DND-41 (cell line): ENCODE measurements at regions not wholly inside any gene's neighbourhood (a gene's known extent, or its start where the extent isn't known, plus 50 kb on each side); places are given as distances from the start of the nearest gene placed in this dataset.

ENCODE experiments used
- ATAC-seq: fragments of 200-7000 bp; cut with Tn5 transposase; 3 replicates; pipeline ENCODE4 v1.9.1; 2021; ENCODE audit warnings: low read depth; ENCODE audit not compliant: insufficient read depth
- DNase-seq: peaks from one replicate; pipeline ENCODE4 v3.0.0-alpha.2; 2020
- H2AFZ ChIP-seq: 2 replicates; pipeline ENCODE4 v1.6.0; 2012; ENCODE audit warnings: low read depth, low read length
- H3K27ac ChIP-seq: 2 replicates; pipeline ENCODE4 v1.5.1; 2012; ENCODE audit warnings: low read length, inconsistent platforms
- H3K27me3 ChIP-seq: fragments of 200-600 bp; sonication (generic); 2 replicates; pipeline ENCODE4 v1.6.0; 2012; ENCODE audit warnings: low read length, mild to moderate bottlenecking, inconsistent platforms; ENCODE audit not compliant: insufficient read depth, poor library complexity
- H3K36me3 ChIP-seq: 2 replicates; pipeline ENCODE4 v1.5.1; 2012; ENCODE audit warnings: low read length, inconsistent platforms; ENCODE audit not compliant: insufficient read depth
- H3K4me1 ChIP-seq: 2 replicates; pipeline ENCODE4 v1.5.1; 2012; ENCODE audit warnings: mild to moderate bottlenecking, low read length; ENCODE audit not compliant: insufficient read depth
- H3K4me2 ChIP-seq: 2 replicates; pipeline ENCODE4 v1.6.0; 2012; ENCODE audit warnings: mild to moderate bottlenecking, moderate library complexity, low read length, inconsistent platforms; ENCODE audit not compliant: insufficient read depth
- H3K4me3 ChIP-seq, 2 experiments: fragments of 200-600 bp in 1 of 2; shearing (Covaris generic) in 1 of 2; 2 replicates each; pipeline ENCODE4 v1.5.1; 2012 to 2016; ENCODE audit warnings: inconsistent platforms in 2 of 2, low read length in 2 of 2, mild to moderate bottlenecking in 2 of 2, low read depth in 1 of 2, moderate library complexity in 1 of 2
- H3K79me2 ChIP-seq: 2 replicates; pipeline ENCODE4 v1.6.0; 2012; ENCODE audit warnings: low read length, inconsistent platforms; ENCODE audit not compliant: insufficient read depth
- H3K9ac ChIP-seq: 2 replicates; pipeline ENCODE4 v1.6.0; 2012; ENCODE audit warnings: low read depth, mild to moderate bottlenecking, inconsistent platforms, low read length, moderate library complexity
- H3K9me3 ChIP-seq: 2 replicates; pipeline ENCODE4 v1.5.1; 2012; ENCODE audit warnings: low read length, moderate library complexity, mild to moderate bottlenecking, inconsistent platforms; ENCODE audit not compliant: insufficient read depth, severe bottlenecking
- H4K20me1 ChIP-seq: 2 replicates; pipeline ENCODE4 v1.6.0; 2012; ENCODE audit warnings: low read length; ENCODE audit not compliant: insufficient read depth
- EZH2 ChIP-seq: IDR thresholded peaks from 3 replicates; pipeline ENCODE4 v1.6.1; 2012; ENCODE audit warnings: borderline replicate concordance, low read depth, mild to moderate bottlenecking, moderate library complexity, low read length, inconsistent platforms; ENCODE audit not compliant: severe bottlenecking
- TF ChIP-seq, protein P1 (sequence below): IDR thresholded peaks from 2 replicates; pipeline ENCODE4 v1.5.1; 2012; ENCODE audit warnings: borderline replicate concordance, low read length, moderate library complexity, mild to moderate bottlenecking; ENCODE audit not compliant: poor library complexity, severe bottlenecking; ENCODE audit errors: extremely low read depth

DNA sequence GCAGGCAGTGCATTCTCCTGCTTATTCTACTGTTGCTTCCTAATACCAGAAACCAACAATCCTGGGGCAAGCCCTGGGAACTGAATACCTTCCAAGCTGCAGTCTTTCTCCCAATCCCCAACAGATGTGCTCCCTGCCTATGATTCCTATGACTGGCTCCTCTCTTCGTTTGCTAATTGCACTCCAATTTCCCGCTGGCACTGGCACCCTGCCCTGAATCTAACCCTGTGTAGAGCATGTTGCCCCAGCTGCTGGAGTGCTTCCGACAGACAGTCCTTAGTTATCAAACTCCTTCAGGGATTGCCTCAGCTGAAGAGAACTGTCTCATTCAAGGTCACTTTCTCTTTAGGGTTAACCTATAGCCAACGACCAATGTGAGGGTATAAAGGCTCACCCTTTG, 214.1 kb downstream of the NECTIN3 start:
- no peak for TF ChIP-seq EZH2
- TF ChIP-seq, protein P1, sequence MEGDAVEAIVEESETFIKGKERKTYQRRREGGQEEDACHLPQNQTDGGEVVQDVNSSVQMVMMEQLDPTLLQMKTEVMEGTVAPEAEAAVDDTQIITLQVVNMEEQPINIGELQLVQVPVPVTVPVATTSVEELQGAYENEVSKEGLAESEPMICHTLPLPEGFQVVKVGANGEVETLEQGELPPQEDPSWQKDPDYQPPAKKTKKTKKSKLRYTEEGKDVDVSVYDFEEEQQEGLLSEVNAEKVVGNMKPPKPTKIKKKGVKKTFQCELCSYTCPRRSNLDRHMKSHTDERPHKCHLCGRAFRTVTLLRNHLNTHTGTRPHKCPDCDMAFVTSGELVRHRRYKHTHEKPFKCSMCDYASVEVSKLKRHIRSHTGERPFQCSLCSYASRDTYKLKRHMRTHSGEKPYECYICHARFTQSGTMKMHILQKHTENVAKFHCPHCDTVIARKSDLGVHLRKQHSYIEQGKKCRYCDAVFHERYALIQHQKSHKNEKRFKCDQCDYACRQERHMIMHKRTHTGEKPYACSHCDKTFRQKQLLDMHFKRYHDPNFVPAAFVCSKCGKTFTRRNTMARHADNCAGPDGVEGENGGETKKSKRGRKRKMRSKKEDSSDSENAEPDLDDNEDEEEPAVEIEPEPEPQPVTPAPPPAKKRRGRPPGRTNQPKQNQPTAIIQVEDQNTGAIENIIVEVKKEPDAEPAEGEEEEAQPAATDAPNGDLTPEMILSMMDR, result no peak
- Histone ChIP-seq H2AFZ (peak overlapping the region; percentile 48), H3K9me3 (no peaks in the 10 kb centered on the region), H3K9ac (peak overlapping the region; percentile 43), H3K4me1 (peaks cover 56% of the 10 kb centered on the region), H3K4me3 (peak overlapping the region in 1 of 2 experiments; percentile 14; a peak in 1 of 4 replicates), H3K27ac (peak overlapping the region; percentile 87), H3K36me3 (no peaks in the 10 kb centered on the region), H3K79me2 (no peaks in the 10 kb centered on the region), H3K4me2 (peak overlapping the region; percentile 45), H4K20me1 (no peaks in the 10 kb centered on the region), H3K27me3 (no peaks in the 10 kb centered on the region)
- DNase-seq (peak; percentile 44), ATAC-seq (peak; percentile 15; the same call in 2 of the 3 replicates)

DNA sequence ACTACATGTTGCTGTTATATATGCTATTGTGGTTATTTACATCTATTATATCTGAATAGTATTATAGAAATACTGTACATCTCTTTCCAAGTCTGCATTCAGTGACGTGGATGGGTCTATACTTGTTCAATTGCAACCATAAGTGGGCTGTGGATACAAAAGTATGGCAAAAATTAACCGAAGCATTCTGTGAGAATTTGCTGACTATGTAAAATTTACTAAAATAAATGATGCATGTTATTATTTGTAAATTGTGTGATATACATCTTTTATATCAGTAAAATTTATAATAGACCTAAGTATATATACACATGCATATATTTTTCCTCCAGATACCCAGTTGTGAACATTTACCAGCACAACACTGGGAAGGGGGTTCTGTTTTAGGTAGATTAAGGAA, 215.1 kb downstream of the NECTIN3 start:
- H3K4me2 ChIP-seq, result no peak overlapping the region
- peaks cover 57% of the 10 kb centered on the region for H3K4me1 ChIP-seq
- no peaks in the 10 kb centered on the region for H3K27me3 ChIP-seq
- no peaks in the 10 kb centered on the region for H3K9me3 ChIP-seq
- H3K79me2 ChIP-seq, result no peaks in the 10 kb centered on the region
- H4K20me1 ChIP-seq, result no peaks in the 10 kb centered on the region
- TF ChIP-seq, protein P1, result no peak
- TF ChIP-seq EZH2, result no peak
- ATAC-seq (no peak), DNase-seq (no peak)
- no peak overlapping the region for H3K4me3 ChIP-seq
- H3K27ac ChIP-seq, result peak overlapping the region; percentile 8; the same call in 1 of the 2 replicates
- no peak overlapping the region for H3K9ac ChIP-seq
- H2AFZ ChIP-seq, result no peak overlapping the region
- H3K36me3 ChIP-seq, result no peaks in the 10 kb centered on the region

DNA sequence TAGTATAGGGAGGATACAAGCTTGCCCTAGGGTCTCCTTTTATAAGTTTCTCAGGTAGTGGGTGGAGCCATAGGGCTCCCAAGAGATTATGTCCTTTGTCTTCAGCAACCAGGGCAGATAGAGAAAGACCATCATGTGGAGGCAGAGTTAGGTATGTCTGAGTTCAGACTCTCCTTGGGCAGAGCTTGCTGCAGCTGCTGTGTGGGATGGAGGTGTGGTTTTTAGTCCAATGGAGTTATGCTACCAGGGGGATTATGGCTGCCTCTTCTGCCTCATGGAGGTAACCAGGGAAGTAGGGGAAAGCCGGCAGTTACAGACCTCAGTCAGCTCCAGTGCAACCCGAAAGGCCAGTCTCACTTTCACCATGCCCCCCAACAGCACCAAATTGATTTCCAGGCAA, 220.5 kb downstream of the NECTIN3 start:
- DNase-seq (no peak), ATAC-seq (peak; percentile 68)
- Histone ChIP-seq H3K9me3 (no peaks in the 10 kb centered on the region), H2AFZ (peak overlapping the region; percentile 45), H3K9ac (no peak overlapping the region), H3K79me2 (no peaks in the 10 kb centered on the region), H3K4me2 (no peak overlapping the region), H3K4me3 (no peak overlapping the region), H3K27ac (peak overlapping the region; percentile 30), H3K4me1 (peaks cover 28% of the 10 kb centered on the region), H4K20me1 (no peaks in the 10 kb centered on the region), H3K27me3 (no peaks in the 10 kb centered on the region), H3K36me3 (no peaks in the 10 kb centered on the region)
- TF ChIP-seq EZH2, result no peak
- TF ChIP-seq, protein P1, result no peak

DNA sequence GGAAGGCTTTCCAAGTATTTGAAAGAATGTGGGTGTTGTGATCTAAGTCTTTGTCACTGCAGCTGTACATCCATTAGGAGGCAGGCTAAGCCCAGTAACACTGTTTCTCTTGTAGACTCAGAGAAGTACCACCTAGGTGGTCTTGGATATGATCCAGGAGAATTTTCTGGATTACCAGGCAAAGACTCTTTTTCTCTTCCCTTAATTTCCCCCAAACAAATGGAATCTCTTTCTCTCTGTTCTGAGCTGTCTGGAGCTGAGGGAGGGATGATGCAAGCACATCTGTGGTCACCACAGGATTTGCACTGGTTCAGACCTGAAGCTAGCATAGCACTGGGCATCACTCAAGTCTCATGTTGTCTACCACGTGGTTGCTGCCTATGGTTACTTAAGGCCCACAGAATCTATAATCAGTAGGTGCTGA, 227.6 kb downstream of the NECTIN3 start:
- H3K27me3 ChIP-seq, result no peaks in the 10 kb centered on the region
- peaks cover 64% of the 10 kb centered on the region for H3K4me1 ChIP-seq
- no peaks in the 10 kb centered on the region for H3K79me2 ChIP-seq
- peak overlapping the region; percentile 78 for H3K27ac ChIP-seq
- H3K4me3 ChIP-seq, result no peak overlapping the region
- no peak overlapping the region for H3K9ac ChIP-seq
- TF ChIP-seq EZH2, result no peak
- TF ChIP-seq, protein P1, result peak; percentile 65
- DNase-seq, result peak; percentile 48
- no peaks in the 10 kb centered on the region for H3K9me3 ChIP-seq
- ATAC-seq, result peak; percentile 67
- no peaks in the 10 kb centered on the region for H4K20me1 ChIP-seq
- H2AFZ ChIP-seq, result no peak overlapping the region
- no peak overlapping the region for H3K4me2 ChIP-seq
- H3K36me3 ChIP-seq, result no peaks in the 10 kb centered on the region
